HG03066 (cell line): ENCODE measurements at regions not wholly inside any gene's neighbourhood (a gene's known extent, or its start where the extent isn't known, plus 50 kb on each side); places are given as distances from the start of the nearest gene placed in this dataset.
"Not testable (repeated sequence)": the region's sequence is repeated elsewhere in the genome, so short reads cannot be mapped to it uniquely, and the experiment has no call there.

Source experiments
- ATAC-seq: cut with Tn5 transposase; IDR thresholded peaks from one replicate; pipeline ENCODE4 v1.9.1; 2021; ENCODE audit warnings: low read depth; ENCODE audit not compliant: unreplicated experiment

GRCh38 chr5:112026879-112027278, 269.9 kb upstream of the NREP start:
- not testable (repeated sequence) for ATAC-seq

DNA sequence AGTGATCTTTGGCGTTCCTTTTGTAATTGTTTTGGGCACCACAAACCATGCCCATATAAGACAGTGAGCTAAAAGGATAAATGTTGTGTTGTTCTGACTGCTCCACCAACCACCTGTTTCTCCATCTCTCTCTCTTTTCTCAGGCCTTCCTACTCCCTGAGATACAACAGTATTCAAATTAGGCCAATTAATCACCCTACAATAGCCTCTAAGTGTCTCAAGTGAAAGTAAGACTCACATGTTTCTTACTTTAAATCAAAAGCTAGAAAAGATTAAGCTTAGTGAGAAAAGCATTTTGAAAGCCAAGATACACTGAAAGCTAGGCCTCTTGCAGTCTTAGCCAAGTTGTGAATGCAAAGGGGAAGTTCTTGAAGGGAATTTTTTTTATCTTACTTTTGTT, 268.8 kb upstream of the NREP start:
- ATAC-seq = peak; percentile 78

GRCh38 chr5:112024769-112025168, 267.8 kb upstream of the NREP start:
- no peak for ATAC-seq

DNA sequence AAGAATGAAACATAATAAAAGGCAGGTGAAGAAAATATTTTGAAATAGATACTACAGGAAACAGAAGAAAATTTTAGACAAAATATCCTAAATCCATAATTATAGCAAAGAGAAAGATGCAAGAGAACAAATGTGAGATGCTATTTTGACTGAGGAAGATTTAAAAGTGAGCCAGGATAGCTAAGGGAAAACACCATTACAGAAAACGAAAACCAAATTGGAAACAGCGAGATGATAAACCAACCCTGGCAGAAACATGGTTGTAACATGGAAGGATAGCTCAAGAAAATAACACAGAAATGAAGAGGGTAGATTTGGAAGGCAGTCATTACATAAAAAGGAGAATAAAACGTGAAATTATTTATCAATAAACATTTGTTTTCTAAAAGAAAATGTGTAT, 267.2 kb upstream of the NREP start:
- no peak for ATAC-seq

- no peak for ATAC-seq
Measured at GRCh38 chr5:112023766-112024165, 266.8 kb upstream of the NREP start.

DNA sequence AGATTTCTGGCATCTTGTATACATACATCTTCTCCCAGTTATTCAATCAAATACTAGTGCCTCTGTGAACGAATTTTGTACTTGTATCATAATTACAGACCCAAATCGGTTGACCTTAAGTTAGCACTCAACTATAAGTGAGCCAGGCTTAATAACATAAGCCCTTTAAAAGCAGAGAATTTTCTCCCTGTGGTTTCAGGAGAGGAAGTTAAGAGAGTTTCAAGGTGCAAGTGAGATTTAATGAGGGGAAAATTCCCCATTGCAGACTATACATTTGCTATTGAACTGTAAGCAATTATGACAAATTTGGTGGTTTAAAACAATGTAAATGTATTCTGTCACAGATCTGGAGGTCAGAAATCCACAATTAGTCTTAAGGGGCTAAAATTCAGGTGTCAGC, 261.9 kb upstream of the NREP start:
- ATAC-seq = no peak

- ATAC-seq = no peak
Measured at GRCh38 chr5:112016980-112017379, 260.0 kb upstream of the NREP start.

DNA sequence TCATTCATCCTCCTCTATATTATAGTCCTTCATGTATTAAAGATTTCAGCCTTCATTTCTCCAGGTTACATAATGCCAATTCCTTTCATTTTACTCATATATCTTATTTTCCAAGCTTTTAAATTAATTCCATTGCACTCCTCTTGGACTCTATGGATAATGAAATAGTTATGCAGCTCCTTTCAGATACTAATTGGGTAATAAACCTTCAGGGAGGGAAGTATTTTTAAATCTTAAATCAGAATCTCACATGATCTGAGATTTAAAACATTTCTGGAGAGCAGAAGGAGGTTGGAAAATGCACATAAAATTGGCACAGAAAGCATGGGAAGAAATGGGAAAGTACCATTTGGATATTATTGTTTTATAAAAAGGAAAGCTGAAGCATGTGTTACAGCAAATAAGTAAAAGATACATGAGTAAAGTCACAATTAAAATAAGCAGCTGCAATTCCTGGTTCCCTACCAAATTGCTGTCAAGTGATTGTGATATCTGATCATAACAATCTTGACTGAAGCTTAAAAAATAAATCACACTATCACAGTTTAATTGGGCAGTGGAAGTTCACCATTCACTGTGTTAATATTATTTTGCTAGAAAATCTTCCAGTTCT, 257.9 kb upstream of the NREP start:
- no peak for ATAC-seq

DNA sequence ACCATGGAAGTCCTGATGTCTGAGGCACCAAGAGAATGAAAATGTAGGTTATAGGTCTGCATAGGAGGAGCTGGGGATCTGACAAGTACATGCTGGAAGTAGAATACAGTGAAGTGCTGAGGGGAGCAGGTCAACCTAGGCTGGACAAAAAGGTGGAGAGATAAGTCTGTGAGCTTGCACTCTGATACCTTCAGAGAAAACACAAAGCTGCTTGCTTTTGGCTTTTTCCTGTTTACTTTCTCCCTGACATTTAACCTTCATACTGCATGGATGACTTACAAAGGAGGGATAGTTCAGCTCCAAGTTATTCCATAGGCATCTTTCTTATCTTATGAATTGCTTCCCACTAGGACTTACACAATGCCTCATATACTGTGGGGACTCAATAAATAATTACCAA, 256.7 kb upstream of the NREP start:
- no peak for ATAC-seq

DNA sequence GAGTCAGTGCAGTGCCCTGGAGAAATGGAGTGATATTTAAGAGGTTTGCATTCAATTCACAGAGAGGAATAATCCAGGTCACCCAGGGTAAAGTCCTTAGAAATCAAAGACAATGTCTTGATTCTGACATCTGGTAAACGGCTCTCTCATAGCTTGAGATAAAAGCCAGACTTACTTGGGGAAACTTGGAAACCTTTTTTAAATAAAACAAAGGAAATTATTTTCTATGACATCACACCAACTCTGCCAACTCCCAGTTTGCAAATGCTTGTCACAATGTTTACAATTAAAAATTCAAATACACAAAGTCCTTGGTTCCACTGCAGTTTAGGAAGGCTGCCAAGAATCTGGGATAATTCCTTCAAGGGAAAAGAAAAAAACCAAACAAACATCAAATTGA, 255.1 kb upstream of the NREP start:
- no peak for ATAC-seq

GRCh38 chr5:112010475-112010874, 253.5 kb upstream of the NREP start:
- ATAC-seq = no peak

DNA sequence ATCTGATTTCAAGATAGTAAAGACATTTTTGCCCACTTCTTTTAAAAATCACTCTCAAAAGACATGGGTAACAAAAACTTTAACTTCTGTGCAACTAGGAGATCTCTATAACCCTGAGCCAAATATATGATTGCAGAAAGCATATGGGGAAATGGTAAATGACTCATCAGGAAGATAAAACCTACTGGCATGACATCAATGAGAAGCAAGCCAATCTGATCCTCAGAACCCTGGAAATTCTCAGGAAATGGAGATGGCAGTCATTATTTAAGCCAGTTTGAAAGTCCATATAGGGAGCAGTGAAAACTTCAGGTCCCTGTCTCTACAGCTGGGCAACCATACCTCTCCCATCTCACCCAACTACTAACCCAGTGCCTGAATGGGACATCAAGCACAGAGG, 249.7 kb upstream of the NREP start:
- ATAC-seq = no peak

GRCh38 chr5:112005623-112005930, 248.6 kb upstream of the NREP start:
- no peak for ATAC-seq

GRCh38 chr5:112004867-112005622, 248.1 kb upstream of the NREP start:
- peak; percentile 77 for ATAC-seq

DNA sequence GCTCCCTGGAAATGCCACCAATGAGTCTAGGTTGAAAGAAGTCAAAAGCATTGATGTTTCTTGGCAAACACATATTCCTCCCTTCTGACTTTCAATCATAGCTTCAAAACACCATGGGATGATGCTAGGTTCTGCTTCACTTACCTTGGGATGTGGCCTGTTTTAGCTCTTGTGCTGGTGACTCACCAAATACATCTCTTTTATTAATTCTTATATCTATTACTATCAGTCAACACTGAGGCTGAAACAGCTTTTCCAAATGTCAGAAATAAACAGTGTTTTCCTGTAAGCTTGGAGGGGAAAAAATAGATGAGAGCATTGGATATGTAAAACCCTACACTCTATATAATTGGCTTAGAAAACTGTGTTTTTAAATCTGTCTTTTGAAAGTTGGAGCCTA, 245.4 kb upstream of the NREP start:
- ATAC-seq = no peak

DNA sequence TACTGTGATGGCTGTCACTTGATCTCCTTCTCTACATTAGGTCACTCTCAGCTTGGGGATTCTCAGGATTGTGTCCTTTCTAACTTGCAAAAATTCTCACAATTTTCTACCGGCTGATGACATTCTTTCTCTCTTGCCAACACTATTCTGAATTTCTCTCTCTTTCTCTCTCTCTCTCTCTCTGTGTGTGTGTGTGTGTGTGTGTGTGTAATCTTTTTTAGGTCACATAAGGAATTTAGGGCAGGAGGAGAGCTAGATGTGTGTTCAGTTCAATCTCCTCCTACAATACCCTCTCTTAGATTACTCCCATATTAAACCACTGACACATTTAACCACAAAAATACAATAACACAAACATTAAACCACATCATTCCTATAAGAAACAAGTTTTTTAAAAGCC, 242.3 kb upstream of the NREP start:
- no peak for ATAC-seq

GRCh38 chr5:111998871-111999270, 241.9 kb upstream of the NREP start:
- ATAC-seq = no peak

GRCh38 chr5:111997711-111998110, 240.7 kb upstream of the NREP start:
- ATAC-seq = no peak

GRCh38 chr5:111997308-111997707, 240.3 kb upstream of the NREP start:
- ATAC-seq = no peak

- no peak for ATAC-seq
Measured at GRCh38 chr5:111996574-111996973, 239.6 kb upstream of the NREP start.

DNA sequence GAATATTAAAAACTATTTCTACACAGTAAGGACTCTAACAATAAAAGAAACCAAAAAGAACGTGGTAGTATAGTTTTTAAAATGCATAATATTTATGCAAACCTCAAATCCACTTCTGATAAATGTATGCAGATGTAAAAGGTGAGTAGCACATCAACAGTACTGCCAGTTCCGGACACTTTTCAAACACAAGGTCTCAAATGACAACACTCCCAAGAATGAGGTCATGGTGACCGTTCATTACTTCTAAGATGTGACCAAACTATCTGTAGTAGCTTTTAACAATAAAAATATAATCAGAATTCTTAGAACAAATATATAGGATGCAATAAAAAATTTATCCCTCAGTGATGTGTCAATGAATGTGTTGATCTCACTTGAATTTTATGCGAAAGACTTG, 238.7 kb upstream of the NREP start:
- ATAC-seq = no peak

DNA sequence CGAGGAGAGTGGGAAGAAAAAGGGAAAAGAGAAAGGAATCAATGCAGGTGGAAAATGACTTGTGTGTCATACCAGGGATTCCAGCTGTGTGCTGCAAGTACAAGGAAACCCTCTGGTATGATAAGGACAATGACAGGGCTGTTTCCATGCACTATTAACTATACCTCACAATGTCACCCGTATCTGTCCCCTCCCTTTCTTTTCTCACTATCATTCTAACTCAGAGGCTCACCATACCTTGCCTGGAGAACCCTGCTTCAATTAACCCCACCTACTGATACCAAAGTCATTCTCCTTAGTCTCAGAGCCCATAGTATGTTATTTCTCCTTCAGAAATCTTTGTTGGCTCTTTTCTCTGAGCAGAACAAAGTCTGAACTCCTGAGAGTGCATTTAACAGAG, 236.2 kb upstream of the NREP start:
- no peak for ATAC-seq

- peak; percentile 75 for ATAC-seq
Measured at GRCh38 chr5:111984044-111984443, 227.1 kb upstream of the NREP start.
